GM18498 (cell line): ENCODE measurements at regions not wholly inside any gene's neighbourhood (a gene's known extent, or its start where the extent isn't known, plus 50 kb on each side); places are given as distances from the start of the nearest gene placed in this dataset.

ENCODE experiments used
- ATAC-seq: cut with Tn5 transposase; IDR thresholded peaks from one replicate; pipeline ENCODE4 v1.9.1; 2021; ENCODE audit warnings: mild to moderate bottlenecking, moderate library complexity; ENCODE audit not compliant: unreplicated experiment

DNA sequence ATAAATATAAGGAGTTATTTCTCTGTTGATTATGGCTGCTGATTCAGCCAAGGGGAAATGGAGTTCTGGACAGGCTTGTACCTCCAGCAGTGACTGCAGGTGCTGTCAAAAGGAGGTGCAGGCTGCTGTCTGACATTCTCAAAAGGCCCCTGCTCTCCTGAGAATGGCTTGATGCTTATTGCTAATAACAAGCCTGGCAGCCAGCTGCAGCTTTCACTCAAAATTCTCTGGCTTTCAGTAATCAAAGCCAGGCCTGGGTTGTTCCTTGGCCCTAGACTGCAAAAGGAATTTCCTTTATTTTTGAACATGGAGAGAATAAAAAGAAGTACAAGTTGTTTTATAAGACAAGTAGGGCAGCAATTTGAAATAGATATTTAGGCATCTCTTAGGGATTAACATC lies 575.9 kb downstream of the MID1IP1 start:
- no peak for ATAC-seq

DNA sequence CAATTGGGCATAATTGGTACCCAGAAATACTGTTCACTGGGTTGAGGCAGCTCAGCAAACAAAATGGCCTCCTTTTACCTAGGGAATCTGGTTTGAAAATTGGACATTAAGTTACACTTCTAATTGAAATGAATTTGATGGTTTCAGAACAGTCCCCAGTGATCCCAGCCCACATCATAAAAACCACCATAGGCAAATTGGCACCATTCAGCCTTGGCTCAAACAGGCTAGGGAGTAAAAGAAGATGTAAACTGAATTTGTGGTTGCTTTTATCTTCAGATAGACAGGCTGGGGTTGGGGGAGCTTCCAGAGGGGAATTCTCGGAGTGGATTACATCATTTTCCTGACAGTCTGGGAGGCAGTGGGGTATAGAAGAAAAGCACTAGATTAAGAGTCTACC lies 576.5 kb downstream of the MID1IP1 start:
- ATAC-seq: no peak

DNA sequence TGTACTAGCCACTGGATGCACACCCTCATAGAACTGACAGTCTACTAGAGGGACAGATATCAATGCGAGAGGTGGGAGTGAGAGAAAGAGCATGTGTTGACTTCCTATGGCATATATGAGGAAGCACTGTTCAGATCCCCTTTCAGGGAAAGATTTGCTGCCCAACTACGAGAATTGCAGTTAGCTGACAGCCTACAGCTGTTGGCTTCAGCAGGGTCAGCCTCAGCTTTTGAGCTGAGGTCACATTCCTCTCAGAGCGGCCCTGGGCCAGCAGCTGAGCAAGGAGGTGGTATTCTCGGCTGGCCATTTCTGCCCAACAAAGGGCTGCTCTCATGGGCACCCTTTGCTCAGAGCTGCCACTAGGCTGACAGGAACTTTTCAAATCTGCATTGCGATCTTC lies 580.2 kb downstream of the MID1IP1 start:
- ATAC-seq: no peak

DNA sequence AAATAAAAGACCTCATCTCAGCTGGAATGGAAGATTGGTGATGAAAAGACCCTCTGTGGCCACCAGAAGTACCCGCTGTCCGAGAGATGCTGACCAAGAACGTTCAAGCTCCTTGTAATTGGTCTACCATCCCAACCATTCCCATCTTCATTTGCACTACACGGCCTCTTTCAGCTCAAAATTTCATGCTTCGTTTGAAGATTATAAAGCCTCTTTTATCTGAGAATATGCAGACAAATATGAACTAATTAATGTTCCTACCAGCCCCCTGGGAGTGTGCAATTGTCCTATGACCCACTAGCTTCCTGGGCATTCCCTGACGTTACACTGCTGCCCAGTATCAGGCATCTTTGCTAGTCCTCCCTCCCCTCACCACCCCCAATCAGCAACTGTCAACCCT lies 583.7 kb downstream of the MID1IP1 start:
- no peak for ATAC-seq

DNA sequence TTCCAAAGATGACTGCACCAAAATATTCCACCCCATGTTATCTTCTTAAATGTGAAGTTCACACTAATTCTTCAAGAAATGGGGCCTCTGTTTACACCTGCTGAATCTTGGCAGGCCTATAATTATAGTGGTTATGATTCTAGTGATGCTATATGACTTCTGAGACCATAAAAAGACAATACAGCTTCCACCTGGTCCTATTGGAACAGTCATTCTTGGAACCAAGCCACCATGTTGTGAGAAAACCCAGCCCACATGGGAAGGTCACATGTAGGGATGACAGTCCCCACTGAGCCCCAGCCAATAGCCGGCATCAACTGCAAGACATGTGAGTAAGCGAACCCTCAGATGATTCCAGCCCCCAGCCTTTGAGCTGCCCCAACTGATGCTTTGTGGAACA lies 587.5 kb downstream of the MID1IP1 start:
- no peak for ATAC-seq

DNA sequence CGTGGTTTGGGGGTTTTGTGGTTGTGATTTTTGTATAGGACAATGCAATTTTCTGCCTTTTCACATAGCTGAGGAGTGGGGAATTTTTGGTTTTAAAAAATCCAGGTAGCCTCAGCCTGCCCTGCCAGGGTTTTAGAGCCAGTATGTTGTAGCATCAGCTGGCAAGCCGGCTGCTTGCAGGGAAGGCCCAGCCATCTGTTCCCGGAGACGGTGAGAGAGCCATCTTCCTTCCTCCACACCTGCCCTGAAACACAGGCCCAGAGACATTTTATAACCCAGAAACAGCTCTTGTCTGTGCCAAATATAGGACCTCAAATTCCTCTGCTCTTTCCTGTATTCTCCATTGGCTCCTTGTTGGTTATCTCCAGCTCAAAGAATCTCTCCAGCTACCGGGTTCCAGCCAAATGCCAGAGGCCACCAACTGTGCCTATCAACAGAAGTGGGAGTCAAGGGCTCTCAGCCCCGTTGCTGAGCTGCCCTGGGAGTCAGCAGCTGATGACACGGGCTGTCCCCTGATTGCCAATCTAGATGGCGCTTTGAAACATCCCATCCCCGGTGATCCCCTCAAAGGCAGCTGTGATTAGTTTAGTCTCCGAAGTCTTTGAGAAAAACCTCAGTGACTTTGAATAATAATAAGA lies 595.2 kb downstream of the MID1IP1 start:
- ATAC-seq: no peak

DNA sequence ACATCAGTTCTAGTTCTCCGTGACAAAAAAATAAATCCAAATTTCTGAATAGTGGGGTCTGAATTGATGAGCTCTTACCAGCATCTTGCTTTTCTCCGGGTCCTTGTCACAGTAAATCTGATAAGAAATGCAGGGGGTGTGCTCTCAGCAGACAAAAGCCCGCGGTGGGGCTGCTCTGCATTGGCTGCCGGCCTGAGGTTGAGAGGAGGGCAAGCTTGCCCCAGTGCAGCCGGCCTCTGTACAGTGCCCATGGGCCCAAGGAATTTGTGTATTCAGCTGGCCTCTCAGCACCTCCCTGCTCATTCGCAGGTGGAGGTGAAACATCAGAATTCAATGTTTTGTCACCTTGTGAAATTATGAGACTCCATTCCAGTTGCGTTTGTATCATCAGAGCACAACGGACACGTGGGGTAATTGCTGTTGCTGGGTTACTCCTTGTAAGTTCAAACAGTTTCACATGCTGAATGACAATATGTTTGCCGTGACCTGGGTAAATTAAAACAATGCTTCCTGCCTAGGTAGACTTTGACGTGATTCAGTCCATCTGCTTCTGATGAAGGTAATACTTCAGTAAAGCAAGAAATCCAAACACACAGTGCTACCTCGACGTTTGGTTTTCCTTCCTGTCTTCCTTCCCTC lies 596.4 kb downstream of the MID1IP1 start:
- ATAC-seq: no peak

DNA sequence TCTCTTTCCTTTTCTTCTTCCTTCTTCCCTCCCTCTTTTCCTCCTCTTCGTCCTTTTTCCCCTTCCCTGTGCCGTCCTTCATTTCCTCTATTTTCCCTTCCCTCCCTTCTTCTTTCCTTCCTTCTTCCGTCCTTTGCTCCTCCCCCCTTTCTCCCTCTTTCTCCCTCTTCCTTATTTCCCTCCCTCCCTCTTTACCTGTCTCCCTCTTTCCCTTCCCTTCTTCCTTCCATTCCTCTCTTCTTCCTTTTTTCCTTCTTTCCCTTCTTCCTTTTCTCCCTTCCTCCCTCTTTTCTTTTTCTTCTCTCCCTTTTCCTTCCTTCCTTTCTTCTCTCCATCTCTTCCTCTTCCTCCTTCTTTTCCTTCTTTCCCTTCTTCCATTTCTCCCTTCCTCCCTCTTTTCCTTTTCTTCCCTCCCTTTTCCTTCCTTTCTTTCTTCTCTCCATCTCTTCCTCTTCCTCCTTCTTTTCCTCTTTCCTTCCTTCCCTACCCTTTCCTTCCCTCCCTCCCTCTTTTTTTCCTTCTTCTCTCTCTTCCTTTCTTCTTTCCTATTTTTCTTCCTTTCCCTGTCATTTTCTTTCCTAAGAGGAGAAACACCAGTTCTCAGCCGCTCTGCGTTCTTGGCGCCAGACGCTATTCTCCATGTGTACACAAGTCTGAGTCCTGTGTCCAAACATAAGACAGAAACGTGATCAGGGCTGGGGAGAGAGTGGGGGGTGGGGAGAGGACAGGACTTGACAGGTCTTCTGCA lies 597.1 kb downstream of the MID1IP1 start:
- ATAC-seq: no peak

DNA sequence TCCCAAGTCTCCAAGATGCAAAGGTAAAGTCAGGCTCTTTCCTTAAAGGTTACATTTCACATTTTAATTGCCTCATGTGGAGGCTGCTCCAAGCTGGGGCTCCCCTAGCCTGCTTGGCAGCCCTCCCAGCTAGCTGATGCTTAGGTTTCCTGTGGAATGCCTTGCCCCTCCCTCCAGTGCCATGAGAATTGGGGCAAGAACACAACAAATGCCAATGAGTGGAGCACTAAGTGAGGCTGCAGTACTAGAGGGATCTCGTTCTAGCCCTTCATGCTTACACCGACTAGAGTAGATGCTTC lies 597.7 kb downstream of the MID1IP1 start:
- no peak for ATAC-seq

DNA sequence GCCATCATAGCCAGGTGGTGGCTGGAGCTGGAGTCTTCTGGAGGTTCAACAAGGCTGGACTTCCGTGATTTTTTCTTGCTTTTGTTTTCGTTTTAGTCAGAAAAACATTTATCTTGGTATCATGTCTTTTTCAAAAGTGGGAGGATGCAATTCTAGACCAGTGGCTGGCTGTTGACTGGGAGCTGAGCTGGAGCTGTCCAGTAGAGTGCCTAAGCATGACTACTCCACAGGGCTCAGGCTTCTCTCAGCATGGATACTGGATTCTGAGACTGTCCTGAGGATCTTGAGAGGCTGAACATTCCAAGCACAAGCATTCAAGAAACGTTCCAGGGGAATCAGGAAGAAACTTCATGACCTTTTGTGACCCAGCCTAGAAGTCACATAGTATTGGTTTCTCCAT lies 598.1 kb downstream of the MID1IP1 start:
- no peak for ATAC-seq

DNA sequence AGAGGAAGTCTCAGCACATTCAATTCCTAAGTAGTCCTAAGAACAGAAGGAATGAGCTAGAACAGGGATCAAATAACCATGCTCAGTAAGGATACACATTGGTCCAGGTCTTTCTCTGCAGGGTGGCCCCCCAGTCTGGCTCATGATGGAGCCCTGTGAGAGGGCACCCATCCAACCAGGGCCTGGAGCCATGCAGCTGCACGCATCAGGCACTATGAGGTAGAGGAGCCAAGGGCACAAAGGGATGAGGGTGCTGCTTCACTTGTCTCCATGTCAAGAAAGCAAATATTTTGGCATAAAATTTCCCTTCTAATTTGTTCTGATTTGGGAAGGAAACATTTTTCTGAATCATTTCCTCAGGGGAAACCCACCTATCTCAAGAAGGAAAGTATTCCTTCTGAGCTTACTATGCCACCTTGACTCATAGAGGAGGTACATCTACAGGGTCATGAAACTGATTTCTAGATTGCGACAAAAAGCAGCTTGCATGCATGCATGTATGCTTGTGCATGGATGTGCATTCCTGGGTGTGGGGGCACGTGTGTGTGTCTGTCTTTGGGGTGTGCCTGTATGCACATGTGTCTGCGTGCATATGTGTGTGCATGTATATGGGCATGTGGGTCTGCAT lies 600.3 kb downstream of the MID1IP1 start:
- ATAC-seq: no peak

DNA sequence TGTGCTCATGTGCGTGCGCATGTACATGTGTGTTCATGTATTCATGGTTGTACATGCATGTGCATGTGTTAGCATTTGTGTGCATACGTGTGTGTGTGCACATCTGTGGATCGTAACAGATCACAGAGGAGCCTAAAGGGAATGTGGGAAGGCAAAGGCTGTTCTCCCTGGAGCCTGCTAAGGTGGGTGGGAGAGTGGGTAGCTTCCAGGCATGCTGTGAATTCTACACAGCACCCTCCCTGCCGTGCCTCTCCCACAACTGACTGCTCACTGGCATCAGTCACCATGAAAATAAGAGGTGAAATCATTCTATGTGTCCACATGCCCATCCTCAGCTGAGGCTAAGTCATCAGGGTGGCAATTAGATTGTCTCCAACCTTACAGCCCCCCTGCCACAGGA lies 600.9 kb downstream of the MID1IP1 start:
- ATAC-seq: no peak

DNA sequence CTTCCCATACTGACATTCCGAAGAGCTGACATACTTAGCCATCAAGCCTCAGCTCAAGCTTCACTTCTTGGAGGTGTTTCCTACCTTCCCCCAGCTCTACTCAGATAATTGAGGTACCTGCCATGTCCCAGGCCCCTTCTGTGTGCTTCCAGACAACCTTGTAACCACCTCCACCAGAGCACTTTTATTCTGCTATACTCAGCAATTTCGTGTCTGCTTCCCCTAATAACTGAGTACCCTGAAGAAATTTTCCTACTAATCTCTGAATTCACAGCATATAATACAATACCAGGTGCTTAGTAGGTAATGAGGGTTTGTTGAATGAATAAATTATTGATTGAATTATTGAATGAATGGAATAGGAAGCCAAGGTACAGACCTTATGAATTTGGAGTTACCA lies 605.5 kb downstream of the MID1IP1 start:
- ATAC-seq: no peak

DNA sequence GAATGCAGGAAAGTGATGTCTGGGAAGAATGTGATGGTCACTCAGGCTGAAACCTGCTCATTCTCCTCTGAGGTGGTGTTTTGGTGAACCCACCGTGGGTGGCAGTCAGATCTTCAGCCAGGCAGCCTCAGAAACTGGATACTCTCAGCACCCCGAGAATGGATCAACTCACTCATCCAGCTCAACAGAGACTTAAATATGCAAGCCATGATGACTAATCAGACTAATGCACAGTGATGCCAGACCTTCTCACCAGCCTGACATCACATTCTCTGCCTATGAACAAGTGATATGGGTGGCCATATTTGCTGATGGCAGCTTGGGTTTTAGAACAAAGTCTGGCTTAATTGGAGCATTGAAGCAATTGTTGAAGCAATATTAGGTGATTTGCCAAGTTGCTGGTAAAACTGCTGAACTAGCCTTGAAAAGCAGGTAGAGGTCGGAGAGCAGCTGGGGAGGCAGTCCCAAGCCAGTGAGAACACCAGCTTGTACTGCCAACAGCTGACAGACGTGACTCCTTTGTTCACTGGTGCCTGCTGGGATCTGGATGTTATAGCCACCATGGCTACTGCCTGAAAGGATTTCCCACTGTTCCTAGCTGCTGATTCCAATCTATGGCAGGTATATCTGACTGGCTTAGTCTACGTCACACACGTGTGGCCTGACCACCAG lies 608.1 kb downstream of the MID1IP1 start:
- no peak for ATAC-seq

DNA sequence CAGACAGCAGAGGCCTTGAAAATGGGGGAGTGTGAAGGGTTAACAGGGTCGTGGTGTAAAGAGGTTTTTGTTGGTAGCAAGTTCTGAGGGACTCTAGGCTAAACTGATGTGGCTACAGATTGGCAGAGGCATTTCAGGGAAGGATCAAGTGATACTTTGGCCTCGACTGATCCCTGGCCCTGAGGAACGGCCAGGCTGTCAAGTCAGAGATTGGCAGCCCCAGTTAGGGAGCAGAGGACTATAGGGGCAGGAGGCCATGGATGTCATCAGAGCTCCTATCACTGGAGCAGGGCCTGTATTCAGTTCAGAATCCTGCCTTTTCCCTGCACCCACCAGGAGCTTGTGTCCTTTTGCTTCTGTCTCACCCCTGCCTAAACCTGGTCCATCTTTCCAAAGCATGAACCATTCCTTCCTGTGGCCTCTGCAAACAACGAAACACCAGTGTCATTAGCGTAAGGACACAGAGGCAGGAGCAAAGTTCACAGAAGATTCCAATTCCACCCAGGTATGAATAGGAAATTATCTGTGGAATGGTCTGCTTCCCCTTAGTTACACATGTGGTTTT lies 613.1 kb downstream of the MID1IP1 start:
- ATAC-seq: no peak

DNA sequence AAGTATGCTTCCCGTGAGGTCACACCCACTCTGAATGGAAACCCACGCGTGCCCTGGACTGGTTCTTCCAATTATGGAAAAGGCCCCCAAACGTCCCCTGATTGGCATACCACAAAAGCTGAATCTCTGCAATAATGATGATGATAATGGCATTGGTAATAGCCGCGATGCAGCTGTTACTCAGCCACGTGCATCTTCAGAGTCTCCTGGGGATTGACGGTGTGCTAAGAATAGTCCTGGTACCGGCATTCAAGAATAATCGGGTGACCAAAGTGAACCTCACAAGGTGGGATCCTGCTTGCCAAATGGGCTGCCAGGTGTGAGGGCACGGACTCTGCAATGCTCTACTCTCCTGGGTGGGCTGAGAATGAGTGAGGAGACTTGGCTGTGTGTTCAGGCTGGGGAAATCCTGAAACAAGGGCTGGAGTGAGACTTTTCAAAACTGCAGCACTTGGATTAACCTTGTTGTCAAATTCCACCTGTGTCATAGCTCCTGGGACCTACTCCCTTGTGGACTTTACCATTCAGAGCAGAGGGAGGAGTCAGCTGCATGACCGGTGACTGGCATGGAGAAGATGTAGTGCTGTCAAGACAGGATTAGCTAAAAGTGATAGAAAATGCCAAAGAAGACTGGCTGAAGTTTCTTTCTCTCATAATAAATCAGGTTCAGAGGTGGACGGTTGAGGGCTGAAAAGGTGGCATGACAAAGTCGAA lies 615.4 kb downstream of the MID1IP1 start:
- ATAC-seq: no peak

DNA sequence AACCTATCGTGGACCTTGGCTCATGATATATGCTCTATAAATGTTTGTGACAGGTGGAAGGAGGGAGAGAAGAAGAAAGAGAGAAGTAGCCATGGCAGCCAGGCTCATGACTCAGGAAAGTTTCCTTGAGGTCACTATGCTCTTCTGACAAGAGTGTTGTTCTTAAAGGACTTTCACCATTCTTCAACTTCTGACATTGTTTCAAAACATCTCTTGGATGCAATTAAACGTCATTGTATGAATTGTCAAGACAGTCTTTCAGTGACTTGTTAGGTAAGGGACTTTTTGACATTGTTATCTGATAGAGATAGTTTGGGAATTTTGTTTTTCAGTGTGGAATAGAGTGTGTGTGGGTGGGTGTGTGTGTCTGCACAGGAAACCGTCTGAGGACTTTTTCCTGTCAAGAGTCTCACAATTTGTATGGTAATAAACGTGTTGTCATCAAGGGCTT lies 617.0 kb downstream of the MID1IP1 start:
- no peak for ATAC-seq

DNA sequence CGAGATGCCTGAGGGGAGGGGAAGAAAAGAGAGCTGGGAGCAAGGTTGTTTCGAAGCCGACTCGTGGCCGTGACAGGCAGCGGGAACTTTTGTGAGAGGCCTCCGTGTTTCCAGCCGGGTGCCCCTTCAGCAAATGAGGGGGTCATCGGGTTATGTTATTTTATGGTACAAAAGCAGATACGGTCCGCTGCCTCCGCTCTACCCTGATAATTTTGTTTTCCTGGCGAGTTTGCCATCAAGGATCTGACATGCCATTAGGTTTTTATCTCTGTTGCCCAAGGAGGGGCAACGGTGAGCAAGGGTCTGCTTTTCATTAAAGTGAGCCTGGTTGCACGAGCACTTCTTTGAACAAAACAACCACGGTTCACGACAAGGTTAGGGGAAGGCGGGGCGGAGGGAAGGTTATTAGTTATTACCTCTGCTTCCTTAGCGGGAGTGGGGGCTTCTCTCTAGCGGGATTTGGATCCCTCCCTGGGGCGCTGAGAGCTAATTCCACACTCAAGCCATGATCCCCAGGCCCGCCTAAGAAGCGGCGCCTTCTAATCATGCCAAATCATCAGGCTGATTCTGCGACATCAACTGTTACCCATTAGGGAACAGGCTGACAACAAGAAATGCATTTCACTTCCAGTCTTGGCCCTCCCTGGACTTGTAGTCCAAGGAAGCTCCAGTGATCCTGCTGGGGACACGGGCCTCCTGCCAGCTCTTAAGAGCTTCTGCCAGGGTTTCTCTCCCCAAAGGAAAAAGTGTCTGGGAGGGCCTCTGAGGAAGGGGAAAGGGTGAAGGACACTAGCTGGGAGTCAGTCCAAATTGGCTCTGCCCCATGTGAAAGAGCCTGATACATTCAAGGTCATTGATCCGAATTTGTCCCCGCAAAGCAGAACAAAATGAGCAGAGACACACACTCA lies 617.7 kb downstream of the MID1IP1 start:
- ATAC-seq: no peak

DNA sequence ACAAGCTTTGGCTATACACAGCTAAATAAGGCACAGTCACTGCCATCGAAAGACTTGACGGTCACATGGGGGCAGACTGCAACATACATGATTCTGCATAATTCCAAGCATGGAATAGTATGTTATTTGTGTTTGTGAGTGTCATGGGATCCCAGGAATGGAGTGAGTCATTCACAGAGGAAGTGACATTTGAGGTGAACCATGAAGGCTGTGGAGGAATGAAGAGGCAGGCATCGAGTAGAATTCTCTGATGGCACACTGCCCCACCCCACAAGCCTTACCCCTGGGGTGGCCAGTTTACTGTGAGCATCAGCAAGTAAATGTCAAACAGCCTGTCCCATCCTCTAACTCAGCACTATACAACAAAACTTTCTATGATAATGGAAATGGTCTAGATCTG lies 619.7 kb downstream of the MID1IP1 start:
- no peak for ATAC-seq
